NCI-H1436 treated with DMSO at 0.1 percent for 48 hours (cell line): ENCODE measurements at regions not wholly inside any gene's neighbourhood (a gene's known extent, or its start where the extent isn't known, plus 50 kb on each side); places are given as distances from the start of the nearest gene placed in this dataset.

ENCODE experiments used
- DNase-seq: peaks from one replicate; lab custom pipeline; 2025; lab: John Stamatoyannopoulos, UW

GRCh38 chr3:105923140-105923539 lies 54.3 kb upstream of the CBLB start:
- DNase-seq, result no peak

GRCh38 chr3:105927741-105928140 lies 58.9 kb upstream of the CBLB start:
- DNase-seq, result no peak

- no peak for DNase-seq
These were observed 61.9 kb upstream of the CBLB start for GRCh38 chr3:105930733-105931132.

GRCh38 chr3:105931500-105931899 lies 62.7 kb upstream of the CBLB start:
- DNase-seq, result no peak

- no peak for DNase-seq
These were observed 65.1 kb upstream of the CBLB start for GRCh38 chr3:105933871-105934270.

- DNase-seq, result no peak
These were observed 69.3 kb upstream of the CBLB start for GRCh38 chr3:105938101-105938500.

GRCh38 chr3:105938806-105939205 lies 70.0 kb upstream of the CBLB start:
- DNase-seq, result no peak

- DNase-seq, result no peak
These were observed 75.5 kb upstream of the CBLB start for GRCh38 chr3:105944276-105944675.

GRCh38 chr3:105944721-105945120 lies 75.9 kb upstream of the CBLB start:
- DNase-seq, result no peak

- DNase-seq, result no peak
These were observed 79.3 kb upstream of the CBLB start for GRCh38 chr3:105948101-105948500.

GRCh38 chr3:105950881-105951600 lies 82.2 kb upstream of the CBLB start:
- DNase-seq, result no peak

GRCh38 chr3:105953831-105954230 lies 85.0 kb upstream of the CBLB start:
- DNase-seq, result no peak

- no peak for DNase-seq
These were observed 87.5 kb upstream of the CBLB start for GRCh38 chr3:105956306-105956705.

- no peak for DNase-seq
These were observed 88.9 kb upstream of the CBLB start for GRCh38 chr3:105957722-105958121.

GRCh38 chr3:105958237-105959000 lies 89.6 kb upstream of the CBLB start:
- DNase-seq, result no peak

GRCh38 chr3:105959851-105960250 lies 91.0 kb upstream of the CBLB start:
- DNase-seq, result no peak

- no peak for DNase-seq
These were observed 91.6 kb upstream of the CBLB start for GRCh38 chr3:105960381-105960780.

- DNase-seq, result no peak
These were observed 94.3 kb upstream of the CBLB start for GRCh38 chr3:105963161-105963560.

- DNase-seq, result no peak
These were observed 96.6 kb upstream of the CBLB start for GRCh38 chr3:105965384-105965783.

GRCh38 chr3:105967117-105967516 lies 98.3 kb upstream of the CBLB start:
- DNase-seq, result no peak

- no peak for DNase-seq
These were observed 101.5 kb upstream of the CBLB start for GRCh38 chr3:105970283-105970682.

GRCh38 chr3:105972069-105972468 lies 103.3 kb upstream of the CBLB start:
- DNase-seq, result no peak

- DNase-seq, result no peak
These were observed 105.6 kb upstream of the CBLB start for GRCh38 chr3:105974381-105974780.

- DNase-seq, result no peak
These were observed 107.4 kb upstream of the CBLB start for GRCh38 chr3:105976196-105976595.
